PFSK-1 (cell line): ENCODE measurements at regions not wholly inside any gene's neighbourhood (a gene's known extent, or its start where the extent isn't known, plus 50 kb on each side); places are given as distances from the start of the nearest gene placed in this dataset.

Source experiments
- FOXP2 ChIP-seq: optimal IDR thresholded peaks from 2 replicates; pipeline ENCODE3; 2011; ENCODE audit warnings: borderline replicate concordance, control low read depth, inconsistent platforms; ENCODE audit not compliant: insufficient read depth; ENCODE audit errors: extremely low read length, extremely low read depth
- POLR2AphosphoS5 ChIP-seq: IDR thresholded peaks from 2 replicates; pipeline ENCODE4 v1.6.1; 2012; ENCODE audit warnings: low read depth, mild to moderate bottlenecking, control low read depth, low read length, moderate library complexity
- REST ChIP-seq, 2 experiments: IDR thresholded peaks; 2 replicates each; pipeline versions ENCODE4 v1.6.1 to v1.8.0; 2011 to 2012; ENCODE audit warnings: low read depth in 2 of 2, low read length in 2 of 2, control low read depth in 1 of 2, inconsistent platforms in 1 of 2, mild to moderate bottlenecking in 1 of 2, moderate library complexity in 1 of 2; ENCODE audit not compliant: insufficient read depth in 1 of 2
- SIN3A ChIP-seq: IDR thresholded peaks from 2 replicates; pipeline ENCODE4 v1.6.1; 2012; ENCODE audit warnings: mild to moderate bottlenecking, low read length, moderate library complexity, borderline replicate concordance; ENCODE audit not compliant: insufficient read depth
- TAF1 ChIP-seq: IDR thresholded peaks from 2 replicates; pipeline ENCODE4 v1.6.1; 2012; ENCODE audit warnings: low read length, control low read depth, borderline replicate concordance; ENCODE audit not compliant: insufficient read depth

- no peak for TF ChIP-seq POLR2AphosphoS5
- no peak for TF ChIP-seq TAF1
- no peak for TF ChIP-seq REST (IDR thresholded peaks at IDR 0.05; ENCODE audit: insufficient read depth in 1 of 2, low read depth in 2 of 2, low read length in 2 of 2)
- no peak for TF ChIP-seq SIN3A
- no peak for TF ChIP-seq FOXP2
Measured at GRCh38 chr20:58585753-58586540, 65.1 kb upstream of the STX16 start.

- TF ChIP-seq REST (IDR thresholded peaks at IDR 0.05; ENCODE audit: insufficient read depth in 1 of 2, low read depth in 2 of 2, low read length in 2 of 2) = no peak
- no peak for TF ChIP-seq FOXP2
- no peak for TF ChIP-seq POLR2AphosphoS5
- TF ChIP-seq TAF1 = no peak
- no peak for TF ChIP-seq SIN3A
Measured at GRCh38 chr20:58584881-58585752, 66.0 kb upstream of the STX16 start.

- no peak for TF ChIP-seq POLR2AphosphoS5
- no peak for TF ChIP-seq SIN3A
- no peak for TF ChIP-seq FOXP2
- no peak for TF ChIP-seq REST (IDR thresholded peaks at IDR 0.05; ENCODE audit: insufficient read depth in 1 of 2, low read depth in 2 of 2, low read length in 2 of 2)
- no peak for TF ChIP-seq TAF1
Measured at GRCh38 chr20:58584051-58584824, 66.8 kb upstream of the STX16 start.

- TF ChIP-seq POLR2AphosphoS5 = no peak
- no peak for TF ChIP-seq REST (IDR thresholded peaks at IDR 0.05; ENCODE audit: insufficient read depth in 1 of 2, low read depth in 2 of 2, low read length in 2 of 2)
- no peak for TF ChIP-seq SIN3A
- TF ChIP-seq TAF1 = no peak
- TF ChIP-seq FOXP2 = no peak
Measured at GRCh38 chr20:58583586-58583985, 67.5 kb upstream of the STX16 start.
